Endodermal cell (in vitro differentiated cells): ENCODE measurements at regions not wholly inside any gene's neighbourhood (a gene's known extent, or its start where the extent isn't known, plus 50 kb on each side); places are given as distances from the start of the nearest gene placed in this dataset.

Experiments
- DNase-seq: peaks from one replicate; pipeline ENCODE4 v3.0.0-alpha.2; 2017
- H3K27ac ChIP-seq: 2 replicates; pipeline ENCODE4 v1.5.1; 2013; ENCODE audit warnings: mild to moderate bottlenecking, low read depth, low read length, moderate library complexity
- H3K27me3 ChIP-seq: 2 replicates; pipeline ENCODE4 v1.6.1; 2013; ENCODE audit warnings: mild to moderate bottlenecking, low read length, moderate library complexity; ENCODE audit not compliant: insufficient read depth, control insufficient read depth, poor library complexity, severe bottlenecking
- H3K36me3 ChIP-seq: 2 replicates; pipeline ENCODE4 v1.7.0; 2013; ENCODE audit warnings: mild to moderate bottlenecking, low read length, moderate library complexity; ENCODE audit not compliant: control insufficient read depth, insufficient read depth
- H3K4me1 ChIP-seq: one replicate; pipeline ENCODE4 v1.7.0; 2013; ENCODE audit warnings: low read length; ENCODE audit not compliant: control insufficient read depth, insufficient read depth
- H3K4me3 ChIP-seq: 2 replicates; pipeline ENCODE4 v1.5.1; 2013; ENCODE audit warnings: mild to moderate bottlenecking, low read length, moderate library complexity
- H3K9ac ChIP-seq: 2 replicates; pipeline ENCODE4 v1.6.1; 2013; ENCODE audit warnings: mild to moderate bottlenecking, low read length, moderate library complexity; ENCODE audit not compliant: poor library complexity, severe bottlenecking; ENCODE audit errors: extremely low read depth
- H3K9me3 ChIP-seq: 2 replicates; pipeline ENCODE4 v1.6.1; 2013; ENCODE audit warnings: mild to moderate bottlenecking, low read length, moderate library complexity; ENCODE audit not compliant: control insufficient read depth
- H3K27ac Mint-ChIP-seq: 2 replicates; pipeline ENCODE4 v1.8.0; 2020; ENCODE audit warnings: mixed read lengths
- H3K27me3 Mint-ChIP-seq: 2 replicates; pipeline ENCODE4 v1.8.0; 2021; ENCODE audit warnings: mild to moderate bottlenecking, mixed read lengths; ENCODE audit not compliant: insufficient read depth
- H3K36me3 Mint-ChIP-seq: 2 replicates; pipeline ENCODE4 v1.8.0; 2020; ENCODE audit warnings: low read depth, mixed read lengths
- H3K4me1 Mint-ChIP-seq: 2 replicates; pipeline ENCODE4 v1.8.0; 2020; ENCODE audit warnings: mixed read lengths
- H3K4me3 Mint-ChIP-seq: 2 replicates; pipeline ENCODE4 v1.8.0; 2020; ENCODE audit warnings: mild to moderate bottlenecking, moderate library complexity, mixed read lengths
- H3K9me3 Mint-ChIP-seq: 2 replicates; pipeline ENCODE4 v1.8.0; 2020; ENCODE audit warnings: mild to moderate bottlenecking, mixed read lengths
- WGBS, 2 experiments: methylation state at CpG; one replicate each; pipeline versions ENCODE4 v1.1.5 to v1.1.7; 2013; ENCODE audit warnings: missing lambda C conversion rate in 2 of 2, mixed read lengths in 1 of 2; ENCODE audit not compliant: insufficient coverage in 1 of 2, insufficient read length in 1 of 2; 5-methylcytosine and 5-hydroxymethylcytosine counted together
- TF ChIP-seq, protein P1 (sequence below): fragments of 200-600 bp; sonication (generic); conservative IDR thresholded peaks from 2 replicates; pipeline ENCODE4 v1.5.0; 2021; ENCODE audit warnings: antibody characterized with exemption, mild to moderate bottlenecking

DNA sequence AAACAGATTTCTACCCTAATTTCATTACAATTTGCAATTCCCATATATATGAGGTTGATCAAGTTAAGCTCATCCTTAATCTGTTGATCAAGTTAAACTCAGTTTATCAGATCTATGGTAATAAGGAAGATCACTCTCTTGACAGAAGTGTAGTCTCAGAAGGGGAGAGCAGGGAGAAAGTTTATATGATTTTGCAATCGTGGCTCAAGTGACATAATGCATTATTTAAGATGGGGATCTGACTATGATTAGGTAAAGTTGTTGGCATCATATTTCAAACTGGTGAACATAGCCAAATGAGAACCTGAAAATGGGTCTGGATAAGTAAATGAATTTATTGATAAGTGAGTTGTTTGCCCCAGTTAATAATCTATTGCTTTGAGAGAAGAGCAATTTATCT lies 995.3 kb downstream of the OTOL1 start:
- 92 to 100% methylated on average over 1 of the region's 1 CpG for WGBS, 2 experiments
- TF ChIP-seq, protein P1, sequence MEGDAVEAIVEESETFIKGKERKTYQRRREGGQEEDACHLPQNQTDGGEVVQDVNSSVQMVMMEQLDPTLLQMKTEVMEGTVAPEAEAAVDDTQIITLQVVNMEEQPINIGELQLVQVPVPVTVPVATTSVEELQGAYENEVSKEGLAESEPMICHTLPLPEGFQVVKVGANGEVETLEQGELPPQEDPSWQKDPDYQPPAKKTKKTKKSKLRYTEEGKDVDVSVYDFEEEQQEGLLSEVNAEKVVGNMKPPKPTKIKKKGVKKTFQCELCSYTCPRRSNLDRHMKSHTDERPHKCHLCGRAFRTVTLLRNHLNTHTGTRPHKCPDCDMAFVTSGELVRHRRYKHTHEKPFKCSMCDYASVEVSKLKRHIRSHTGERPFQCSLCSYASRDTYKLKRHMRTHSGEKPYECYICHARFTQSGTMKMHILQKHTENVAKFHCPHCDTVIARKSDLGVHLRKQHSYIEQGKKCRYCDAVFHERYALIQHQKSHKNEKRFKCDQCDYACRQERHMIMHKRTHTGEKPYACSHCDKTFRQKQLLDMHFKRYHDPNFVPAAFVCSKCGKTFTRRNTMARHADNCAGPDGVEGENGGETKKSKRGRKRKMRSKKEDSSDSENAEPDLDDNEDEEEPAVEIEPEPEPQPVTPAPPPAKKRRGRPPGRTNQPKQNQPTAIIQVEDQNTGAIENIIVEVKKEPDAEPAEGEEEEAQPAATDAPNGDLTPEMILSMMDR, result no peak
- Mint-ChIP-seq H3K27ac (no peak overlapping the region), H3K27me3 (peaks cover 2% of the 10 kb centered on the region), H3K4me1 (peaks cover 4% of the 10 kb centered on the region), H3K9me3 (peaks cover 5% of the 10 kb centered on the region), H3K4me3 (no peak overlapping the region), H3K36me3 (no peaks in the 10 kb centered on the region)
- H3K36me3 ChIP-seq, result no peaks in the 10 kb centered on the region
- no peaks in the 10 kb centered on the region for H3K9me3 ChIP-seq
- no peak overlapping the region for H3K4me3 ChIP-seq
- H3K4me1 ChIP-seq, result no peaks in the 10 kb centered on the region
- H3K9ac ChIP-seq, result no peak overlapping the region
- peaks cover 9% of the 10 kb centered on the region for H3K27me3 ChIP-seq
- H3K27ac ChIP-seq, result no peak overlapping the region
- DNase-seq, result no peak

DNA sequence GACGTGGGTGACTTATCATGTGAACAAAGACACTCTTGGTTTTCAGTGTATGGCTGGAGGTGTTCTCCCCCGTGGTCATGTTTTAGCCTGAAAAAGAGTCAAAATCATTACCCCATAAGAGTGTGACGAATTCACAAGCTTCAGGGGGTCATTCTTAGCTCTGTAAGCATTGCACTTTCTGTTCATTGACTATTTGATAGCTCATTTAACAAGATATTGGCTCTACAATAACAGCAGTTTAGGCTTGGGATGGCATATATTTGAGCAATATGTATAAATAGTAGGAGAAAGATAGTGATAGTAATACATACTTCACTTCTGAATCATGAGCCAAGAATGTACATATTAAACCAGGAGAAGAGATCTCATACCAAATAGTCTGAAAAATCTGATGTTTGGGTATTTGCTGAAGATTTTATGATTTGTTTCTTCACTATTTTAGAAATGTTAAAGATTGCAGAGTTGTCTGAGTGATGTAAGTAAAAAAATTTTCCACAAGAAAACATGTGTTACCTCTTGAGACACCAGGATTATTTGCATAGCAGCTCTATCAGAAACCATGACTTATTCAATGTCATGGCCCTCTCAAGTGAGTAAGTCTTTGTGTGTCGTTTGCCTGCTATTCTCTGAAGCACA lies 996.0 kb downstream of the OTOL1 start:
- Histone ChIP-seq H3K4me3 (no peak overlapping the region), H3K27me3 (peaks cover 9% of the 10 kb centered on the region), H3K4me1 (no peaks in the 10 kb centered on the region), H3K9me3 (no peaks in the 10 kb centered on the region), H3K27ac (peak overlapping the region; percentile 36), H3K36me3 (no peaks in the 10 kb centered on the region), H3K9ac (no peak overlapping the region)
- TF ChIP-seq, protein P1, result no peak
- Mint-ChIP-seq H3K4me3 (no peak overlapping the region), H3K27me3 (peaks cover 2% of the 10 kb centered on the region), H3K4me1 (peaks cover 4% of the 10 kb centered on the region), H3K36me3 (no peaks in the 10 kb centered on the region), H3K27ac (no peak overlapping the region), H3K9me3 (peaks cover 5% of the 10 kb centered on the region)
- DNase-seq, result no peak
- WGBS, 2 experiments, result 84% methylated on average over 3 of the region's 4 CpGs; no CpG with 5 or more reads in 1 of the 2 experiments

GRCh38 chr3:162498626-162499025 lies 1002.0 kb downstream of the OTOL1 start:
- H3K27me3 ChIP-seq, result peaks cover 9% of the 10 kb centered on the region
- no peaks in the 10 kb centered on the region for H3K36me3 Mint-ChIP-seq
- no peak overlapping the region for H3K4me3 Mint-ChIP-seq
- H3K27me3 Mint-ChIP-seq, result peaks cover 2% of the 10 kb centered on the region
- TF ChIP-seq, protein P1, result no peak
- no peaks in the 10 kb centered on the region for H3K9me3 ChIP-seq
- H3K9me3 Mint-ChIP-seq, result peaks cover 5% of the 10 kb centered on the region
- no peak overlapping the region for H3K27ac ChIP-seq
- H3K9ac ChIP-seq, result no peak overlapping the region
- DNase-seq, result no peak
- 76% methylated on average over 2 of the region's 2 CpGs; no CpG with 5 or more reads in 1 of the 2 experiments for WGBS, 2 experiments
- peaks cover 4% of the 10 kb centered on the region for H3K4me1 Mint-ChIP-seq
- no peaks in the 10 kb centered on the region for H3K36me3 ChIP-seq
- no peak overlapping the region for H3K27ac Mint-ChIP-seq
- no peaks in the 10 kb centered on the region for H3K4me1 ChIP-seq
- H3K4me3 ChIP-seq, result no peak overlapping the region
